Fibroblast of lung (primary cell): ENCODE measurements at regions not wholly inside any gene's neighbourhood (a gene's known extent, or its start where the extent isn't known, plus 50 kb on each side); places are given as distances from the start of the nearest gene placed in this dataset.

Experiments
- DNase-seq, 2 donors: peaks; one replicate each; pipeline versions ENCODE4 v3.0.0 to v3.0.0-alpha.2; 2010; ENCODE audit warnings: low read depth in 2 of 2
- H2AFZ ChIP-seq: 2 replicates; pipeline ENCODE4 v1.5.1; 2012; ENCODE audit warnings: low read length, control low read depth, inconsistent platforms
- H3K27ac ChIP-seq: 2 replicates; pipeline ENCODE4 v1.5.1; 2011; ENCODE audit warnings: low read length, control low read depth; ENCODE audit not compliant: insufficient read depth
- H3K27me3 ChIP-seq: 2 replicates; pipeline ENCODE4 v1.5.1; 2011; ENCODE audit warnings: mild to moderate bottlenecking, low read length; ENCODE audit not compliant: control insufficient read depth, insufficient read depth
- H3K36me3 ChIP-seq: 2 replicates; pipeline ENCODE4 v1.5.1; 2011; ENCODE audit warnings: low read length; ENCODE audit not compliant: control insufficient read depth, insufficient read depth
- H3K4me1 ChIP-seq: 2 replicates; pipeline ENCODE4 v1.5.1; 2011; ENCODE audit warnings: low read length; ENCODE audit not compliant: control insufficient read depth, insufficient read depth; ENCODE audit errors: extremely low read depth
- H3K4me2 ChIP-seq: 2 replicates; pipeline ENCODE4 v1.5.1; 2011; ENCODE audit warnings: low read length, control low read depth; ENCODE audit not compliant: insufficient read depth; ENCODE audit errors: extremely low read depth
- H3K4me3 ChIP-seq, 4 experiments: fragments of 200-600 bp in 1 of 4; sonication (generic) in 1 of 4; replicated peaks in 1 of 4; 2 replicates each; pipeline ENCODE4 v1.5.1; 2011 to 2016; ENCODE audit warnings: low read length in 4 of 4, low read depth in 3 of 4, mild to moderate bottlenecking in 3 of 4, control low read depth in 2 of 4, inconsistent platforms in 1 of 4, mixed read lengths in 1 of 4; ENCODE audit not compliant: insufficient read depth in 1 of 4; ENCODE audit errors: control extremely low read depth in 1 of 4
- H3K79me2 ChIP-seq: 2 replicates; pipeline ENCODE4 v1.5.1; 2012; ENCODE audit warnings: mild to moderate bottlenecking, low read length, inconsistent platforms; ENCODE audit not compliant: control insufficient read depth, insufficient read depth
- H3K9ac ChIP-seq: 2 replicates; pipeline ENCODE4 v1.5.1; 2011; ENCODE audit warnings: mild to moderate bottlenecking, low read length, control low read depth; ENCODE audit not compliant: insufficient read depth
- H3K9me3 ChIP-seq: 2 replicates; pipeline ENCODE4 v1.5.1; 2012; ENCODE audit warnings: low read depth, low read length; ENCODE audit not compliant: control insufficient read depth, insufficient read depth
- H4K20me1 ChIP-seq: 2 replicates; pipeline ENCODE4 v1.5.1; 2011; ENCODE audit warnings: low read length; ENCODE audit not compliant: control insufficient read depth, insufficient read depth; ENCODE audit errors: extremely low read depth
- CTCF ChIP-seq, 2 donors: IDR thresholded peaks in 1 of 2; conservative IDR thresholded peaks in 1 of 2; 1 replicate in 1 of 2; 2 replicates in 1 of 2; pipeline ENCODE4 v1.5.1; 2011 to 2012; ENCODE audit warnings: low read length in 2 of 2, control low read depth in 1 of 2, inconsistent platforms in 1 of 2, low read depth in 1 of 2, mild to moderate bottlenecking in 1 of 2
- EZH2 ChIP-seq: IDR thresholded peaks from 2 replicates; pipeline ENCODE4 v1.5.1; 2012; ENCODE audit warnings: low read length, control low read depth, mild to moderate bottlenecking; ENCODE audit errors: missing control alignments

GRCh38 chr5:117667105-117667504, 1092.5 kb upstream of the SEMA6A start:
- Histone ChIP-seq H3K4me1 (no peaks in the 10 kb centered on the region), H2AFZ (no peak overlapping the region), H3K9me3 (no peaks in the 10 kb centered on the region), H3K4me3 (no peak overlapping the region), H3K27ac (no peak overlapping the region), H4K20me1 (no peaks in the 10 kb centered on the region), H3K4me2 (no peak overlapping the region), H3K36me3 (no peaks in the 10 kb centered on the region), H3K79me2 (no peaks in the 10 kb centered on the region), H3K27me3 (no peaks in the 10 kb centered on the region), H3K9ac (no peak overlapping the region)
- DNase-seq = no peak
- TF ChIP-seq CTCF (conservative IDR thresholded peaks at IDR 0.05 in 1 of 2, IDR thresholded peaks at IDR 0.05 in 1 of 2; ENCODE audit: low read depth in 1 of 2, low read length in 2 of 2) (no peak), EZH2 (no peak)

GRCh38 chr5:117665121-117665520, 1090.5 kb upstream of the SEMA6A start:
- Histone ChIP-seq H3K27ac (no peak overlapping the region), H3K9ac (no peak overlapping the region), H3K36me3 (no peaks in the 10 kb centered on the region), H3K27me3 (no peaks in the 10 kb centered on the region), H3K4me3 (no peak overlapping the region), H3K9me3 (no peaks in the 10 kb centered on the region), H2AFZ (no peak overlapping the region), H3K79me2 (no peaks in the 10 kb centered on the region), H3K4me2 (no peak overlapping the region), H4K20me1 (no peaks in the 10 kb centered on the region), H3K4me1 (no peaks in the 10 kb centered on the region)
- no peak for TF ChIP-seq EZH2
- TF ChIP-seq CTCF (conservative IDR thresholded peaks at IDR 0.05 in 1 of 2, IDR thresholded peaks at IDR 0.05 in 1 of 2; ENCODE audit: low read depth in 1 of 2, low read length in 2 of 2) = no peak
- no peak for DNase-seq

GRCh38 chr5:117662361-117662760, 1087.7 kb upstream of the SEMA6A start:
- no peak overlapping the region for H3K4me2 ChIP-seq
- no peak overlapping the region for H3K9ac ChIP-seq
- H3K79me2 ChIP-seq = no peaks in the 10 kb centered on the region
- no peak overlapping the region for H3K27ac ChIP-seq
- no peaks in the 10 kb centered on the region for H3K36me3 ChIP-seq
- H2AFZ ChIP-seq = no peak overlapping the region
- H3K4me3 ChIP-seq = no peak overlapping the region
- H4K20me1 ChIP-seq = no peaks in the 10 kb centered on the region
- H3K27me3 ChIP-seq = no peaks in the 10 kb centered on the region
- H3K9me3 ChIP-seq = no peaks in the 10 kb centered on the region
- DNase-seq = no peak
- TF ChIP-seq EZH2 (no peak), CTCF (conservative IDR thresholded peaks at IDR 0.05 in 1 of 2, IDR thresholded peaks at IDR 0.05 in 1 of 2; ENCODE audit: low read depth in 1 of 2, low read length in 2 of 2) (no peak)
- H3K4me1 ChIP-seq = no peaks in the 10 kb centered on the region
